ENCODE measurements at regions not wholly inside any gene's neighbourhood (a gene's known extent, or its start where the extent isn't known, plus 50 kb on each side); places are given as distances from the start of the nearest gene placed in this dataset.

DNA sequence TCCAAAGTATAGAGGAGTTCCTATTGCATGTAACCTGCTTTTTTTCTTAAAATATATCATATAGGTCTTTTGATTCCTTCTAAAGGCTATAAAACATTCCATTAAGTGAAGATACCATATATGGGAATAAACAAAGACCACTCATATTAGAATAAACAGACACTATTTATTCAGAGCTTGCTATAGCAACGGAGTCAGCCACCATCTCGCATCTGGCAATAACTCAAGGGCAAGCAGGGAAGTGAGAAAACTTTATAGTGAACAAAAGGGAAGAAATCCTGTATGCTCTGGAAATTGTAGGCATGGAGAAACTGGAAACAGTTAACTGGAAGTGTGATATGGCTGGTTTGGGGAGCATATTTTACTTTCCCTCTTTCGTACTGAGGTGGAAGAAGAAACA is 301.9 kb downstream of the PTH2R start:
- TF ChIP-seq, protein P1, sequence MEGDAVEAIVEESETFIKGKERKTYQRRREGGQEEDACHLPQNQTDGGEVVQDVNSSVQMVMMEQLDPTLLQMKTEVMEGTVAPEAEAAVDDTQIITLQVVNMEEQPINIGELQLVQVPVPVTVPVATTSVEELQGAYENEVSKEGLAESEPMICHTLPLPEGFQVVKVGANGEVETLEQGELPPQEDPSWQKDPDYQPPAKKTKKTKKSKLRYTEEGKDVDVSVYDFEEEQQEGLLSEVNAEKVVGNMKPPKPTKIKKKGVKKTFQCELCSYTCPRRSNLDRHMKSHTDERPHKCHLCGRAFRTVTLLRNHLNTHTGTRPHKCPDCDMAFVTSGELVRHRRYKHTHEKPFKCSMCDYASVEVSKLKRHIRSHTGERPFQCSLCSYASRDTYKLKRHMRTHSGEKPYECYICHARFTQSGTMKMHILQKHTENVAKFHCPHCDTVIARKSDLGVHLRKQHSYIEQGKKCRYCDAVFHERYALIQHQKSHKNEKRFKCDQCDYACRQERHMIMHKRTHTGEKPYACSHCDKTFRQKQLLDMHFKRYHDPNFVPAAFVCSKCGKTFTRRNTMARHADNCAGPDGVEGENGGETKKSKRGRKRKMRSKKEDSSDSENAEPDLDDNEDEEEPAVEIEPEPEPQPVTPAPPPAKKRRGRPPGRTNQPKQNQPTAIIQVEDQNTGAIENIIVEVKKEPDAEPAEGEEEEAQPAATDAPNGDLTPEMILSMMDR (IDR thresholded peaks at IDR 0.05), result no peak
- no peak for TF ChIP-seq POLR2A (IDR thresholded peaks at IDR 0.05)
